KBM-7 (cell line): ENCODE measurements at regions not wholly inside any gene's neighbourhood (a gene's known extent, or its start where the extent isn't known, plus 50 kb on each side); places are given as distances from the start of the nearest gene placed in this dataset.

ENCODE experiments used
- DNase-seq: peaks from one replicate; pipeline ENCODE4 v3.0.0-alpha.2; 2015
- in situ Hi-C: fragments of 300-500 bp; cut with MboI; formaldehyde crosslinking; loops from 2 replicates; pipeline ENCODE4 v1.14.3; 2020; ENCODE audit warnings: low sequenced_read_pairs, low pct_unique_long_range_greater_than_20kb, mixed read lengths

DNA sequence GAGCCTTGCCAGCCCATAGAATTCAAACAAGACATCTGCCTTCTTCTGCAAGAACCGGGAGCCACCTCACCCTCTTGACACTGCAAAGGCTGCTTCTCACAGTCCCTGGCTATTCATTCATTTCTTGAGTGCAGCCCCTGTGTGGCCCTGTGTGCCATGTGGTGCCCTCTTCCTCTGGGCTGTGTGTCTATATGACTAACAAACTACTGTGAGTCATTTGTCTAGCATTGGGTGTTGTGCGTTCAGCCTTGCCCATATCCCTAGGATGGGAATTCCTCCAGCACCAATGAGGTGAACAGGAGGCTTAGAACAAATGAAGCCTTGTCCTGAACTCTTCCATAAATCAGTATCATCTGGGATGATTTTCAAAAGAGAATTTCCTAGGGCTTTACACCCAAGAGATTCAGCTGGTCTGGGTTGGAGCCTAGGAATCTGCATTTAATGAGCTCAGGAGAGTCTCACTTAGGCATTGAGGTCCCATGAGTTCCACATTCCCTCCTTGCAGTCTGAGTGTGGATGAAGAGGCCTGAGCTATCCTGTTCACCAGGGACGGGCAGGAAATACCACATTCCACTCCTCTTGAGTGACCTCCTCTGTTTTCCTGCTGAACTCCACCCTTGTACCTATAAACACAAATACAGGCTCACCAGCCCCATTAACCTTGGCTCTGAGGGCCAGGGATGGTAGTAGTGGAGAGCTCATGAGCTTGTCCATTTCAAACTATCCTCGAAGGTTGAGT lies 308.7 kb upstream of the N4BP1 start:
- DNase-seq = no peak
- in situ Hi-C loops = no loop called here

DNA sequence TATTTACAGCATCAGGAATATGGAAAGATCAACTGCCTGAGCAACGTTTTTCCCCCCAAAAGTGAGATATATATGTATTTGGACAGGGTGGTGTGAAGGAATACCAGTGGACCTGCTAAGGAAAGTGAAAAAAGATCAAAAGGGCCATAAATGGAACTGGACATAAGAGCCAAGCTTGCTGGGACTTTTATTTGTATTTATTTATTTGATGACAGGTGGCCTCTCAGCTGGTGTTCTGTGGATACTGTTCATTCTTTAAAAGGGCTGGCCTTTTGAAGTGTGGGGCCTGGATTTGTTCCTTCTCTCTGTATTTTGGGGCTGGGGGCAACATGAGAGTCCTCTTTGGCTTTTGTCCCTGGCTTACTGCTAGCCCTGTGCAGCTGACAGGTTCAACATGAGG lies 306.6 kb upstream of the N4BP1 start:
- in situ Hi-C loops = no loop called here
- no peak for DNase-seq

DNA sequence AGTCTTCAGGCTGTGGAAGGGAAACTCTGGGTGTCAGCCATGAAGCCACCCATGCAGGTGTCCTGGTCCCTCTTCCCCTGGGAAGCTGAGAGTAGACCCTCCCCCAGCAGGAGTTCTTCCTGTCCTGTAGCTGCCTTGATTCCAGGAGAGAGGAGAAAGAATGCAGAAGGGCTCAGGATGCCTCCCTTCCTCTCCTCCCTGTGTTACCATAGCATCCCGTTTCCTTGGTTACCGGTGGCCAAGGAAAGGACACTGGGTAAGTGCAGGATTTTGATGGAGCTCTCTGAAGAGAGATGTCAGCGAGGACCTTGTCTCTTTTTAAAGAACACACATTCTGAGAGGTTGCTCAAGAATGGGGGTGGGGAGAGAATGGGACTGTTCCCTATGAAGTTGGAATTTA lies 304.1 kb upstream of the N4BP1 start:
- in situ Hi-C loops = no loop called here
- DNase-seq = no peak

DNA sequence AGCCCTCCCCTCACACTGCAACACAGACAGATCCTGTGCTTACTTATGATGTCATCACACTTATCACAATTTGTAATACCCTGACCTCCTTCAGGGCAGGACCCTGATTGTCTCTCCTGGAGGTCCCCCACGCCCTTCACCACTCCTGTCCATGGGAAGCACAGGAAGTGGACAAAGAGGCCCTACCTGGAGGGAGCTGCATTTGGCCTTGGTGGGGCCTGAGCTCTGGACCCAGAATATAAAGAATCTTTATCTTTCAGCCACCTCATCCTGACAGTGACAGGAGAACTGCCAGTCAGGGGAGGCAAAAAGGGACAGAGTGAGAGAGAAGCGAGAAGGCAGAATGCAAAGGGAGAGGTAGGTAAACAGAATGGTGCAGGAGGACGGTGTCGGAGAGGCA lies 303.4 kb upstream of the N4BP1 start:
- in situ Hi-C loops = no loop called here
- no peak for DNase-seq

DNA sequence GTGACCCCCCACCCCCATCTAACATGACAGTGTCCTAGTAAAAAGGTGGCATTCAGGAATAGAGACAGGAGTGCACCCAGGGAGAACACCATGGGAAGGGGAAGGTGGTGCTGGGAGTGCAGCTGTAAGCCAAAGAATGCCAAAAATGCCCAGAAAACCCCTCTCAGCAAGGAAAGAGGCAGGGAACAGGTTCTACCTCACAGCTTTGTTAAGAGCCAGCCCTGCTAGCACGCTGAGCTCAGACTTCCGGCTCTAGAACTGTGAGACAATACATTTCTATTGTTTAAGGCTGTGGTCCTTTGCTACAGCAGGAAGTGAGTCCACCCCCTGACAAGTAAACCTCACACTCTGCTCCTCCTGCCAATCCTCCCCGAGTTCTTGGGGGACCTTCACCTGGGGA lies 302.4 kb upstream of the N4BP1 start:
- in situ Hi-C loops = no loop called here
- no peak for DNase-seq

DNA sequence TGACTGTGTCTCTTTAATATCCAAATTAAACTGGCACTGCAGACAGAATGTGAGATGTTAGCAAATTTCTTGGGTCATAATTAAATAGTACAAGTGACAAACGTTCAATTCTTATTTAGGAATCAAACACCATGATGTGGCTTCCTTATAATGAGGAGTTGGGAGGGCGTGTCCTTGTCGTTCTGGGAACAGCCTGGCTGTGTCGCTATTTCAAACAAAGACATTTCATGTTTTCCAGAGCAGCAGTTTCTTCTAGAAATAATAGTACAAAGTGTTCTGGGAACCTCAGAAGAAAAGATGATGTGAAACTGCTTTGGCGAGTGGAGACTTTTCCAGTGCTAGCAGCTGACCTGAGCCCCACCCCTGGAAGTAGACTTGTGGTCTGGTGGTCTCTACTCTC lies 301.7 kb upstream of the N4BP1 start:
- no peak for DNase-seq
- in situ Hi-C loops = no loop called here

DNA sequence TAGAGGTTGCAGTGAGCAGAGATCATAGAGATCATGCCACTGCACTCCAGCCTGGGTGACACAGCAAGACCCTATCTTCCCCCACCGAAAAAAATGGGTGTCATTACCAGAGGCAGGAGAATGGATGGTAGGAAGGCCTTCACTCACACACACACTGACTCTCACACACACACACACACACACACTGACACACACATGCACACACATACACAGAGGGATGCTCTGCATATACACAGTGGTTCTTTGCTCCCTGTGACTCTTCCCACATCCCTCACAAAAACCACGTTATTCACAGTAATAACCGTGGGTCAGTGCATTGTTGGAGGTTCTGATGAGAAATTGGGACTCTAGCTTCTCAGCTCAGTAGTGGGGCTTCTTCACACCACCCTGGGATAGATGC lies 300.2 kb upstream of the N4BP1 start:
- DNase-seq = no peak
- in situ Hi-C loops = no loop called here

DNA sequence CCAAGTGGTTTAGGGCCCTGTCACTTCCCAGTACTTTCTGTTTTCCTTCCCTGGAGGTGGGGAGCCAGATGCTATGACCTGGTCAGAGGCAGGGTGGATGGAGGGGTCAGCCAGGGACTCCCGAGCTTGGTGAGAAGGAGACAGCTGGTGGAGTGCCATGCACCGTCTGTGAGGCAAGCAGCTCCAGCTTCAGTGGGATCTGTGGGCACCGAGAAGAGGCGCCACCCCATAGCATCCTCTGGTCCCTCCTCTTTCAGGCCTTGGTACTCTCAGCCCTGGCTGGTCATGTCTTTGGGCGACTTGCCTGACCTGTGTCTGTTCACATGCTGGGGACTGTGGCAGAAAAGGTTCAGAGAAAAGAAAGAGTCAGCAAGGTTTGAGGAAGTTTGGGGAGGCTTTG lies 299.3 kb upstream of the N4BP1 start:
- in situ Hi-C loops = no loop called here
- no peak for DNase-seq

DNA sequence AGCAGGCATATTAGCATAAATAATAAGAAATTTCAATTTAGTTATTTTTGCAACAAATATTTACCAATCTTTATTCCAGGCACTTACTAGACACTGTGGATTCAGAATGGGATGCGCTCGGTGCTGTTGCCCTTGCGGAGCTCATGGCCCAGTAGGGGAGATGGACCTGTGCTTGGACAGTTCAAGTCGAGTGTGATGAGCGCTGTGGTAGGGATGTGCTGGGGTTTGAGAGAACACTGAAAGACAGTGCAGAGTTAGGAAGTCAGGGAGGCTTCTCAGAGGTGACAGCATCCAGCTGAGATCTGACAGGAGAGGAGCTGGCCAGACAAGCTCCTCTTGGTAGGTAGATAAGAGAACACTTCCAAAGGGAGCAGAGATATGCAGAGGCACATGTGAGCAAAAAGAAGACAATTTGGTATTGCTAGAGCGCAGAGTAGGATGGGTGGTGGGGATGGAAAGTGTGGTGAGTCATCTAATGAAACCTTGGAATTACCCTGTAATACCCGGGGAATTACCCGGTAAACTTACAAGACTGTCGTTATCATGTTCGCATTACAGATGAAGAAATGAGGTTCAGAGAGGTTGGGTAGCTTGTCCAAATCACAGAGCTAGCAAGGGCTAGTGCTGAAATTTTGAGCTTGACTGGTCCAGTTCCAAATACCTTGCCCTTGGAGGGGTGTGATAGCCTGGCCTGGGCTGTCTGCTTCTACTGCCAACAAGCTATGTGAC lies 298.1 kb upstream of the N4BP1 start:
- in situ Hi-C loops = no loop called here
- no peak for DNase-seq

DNA sequence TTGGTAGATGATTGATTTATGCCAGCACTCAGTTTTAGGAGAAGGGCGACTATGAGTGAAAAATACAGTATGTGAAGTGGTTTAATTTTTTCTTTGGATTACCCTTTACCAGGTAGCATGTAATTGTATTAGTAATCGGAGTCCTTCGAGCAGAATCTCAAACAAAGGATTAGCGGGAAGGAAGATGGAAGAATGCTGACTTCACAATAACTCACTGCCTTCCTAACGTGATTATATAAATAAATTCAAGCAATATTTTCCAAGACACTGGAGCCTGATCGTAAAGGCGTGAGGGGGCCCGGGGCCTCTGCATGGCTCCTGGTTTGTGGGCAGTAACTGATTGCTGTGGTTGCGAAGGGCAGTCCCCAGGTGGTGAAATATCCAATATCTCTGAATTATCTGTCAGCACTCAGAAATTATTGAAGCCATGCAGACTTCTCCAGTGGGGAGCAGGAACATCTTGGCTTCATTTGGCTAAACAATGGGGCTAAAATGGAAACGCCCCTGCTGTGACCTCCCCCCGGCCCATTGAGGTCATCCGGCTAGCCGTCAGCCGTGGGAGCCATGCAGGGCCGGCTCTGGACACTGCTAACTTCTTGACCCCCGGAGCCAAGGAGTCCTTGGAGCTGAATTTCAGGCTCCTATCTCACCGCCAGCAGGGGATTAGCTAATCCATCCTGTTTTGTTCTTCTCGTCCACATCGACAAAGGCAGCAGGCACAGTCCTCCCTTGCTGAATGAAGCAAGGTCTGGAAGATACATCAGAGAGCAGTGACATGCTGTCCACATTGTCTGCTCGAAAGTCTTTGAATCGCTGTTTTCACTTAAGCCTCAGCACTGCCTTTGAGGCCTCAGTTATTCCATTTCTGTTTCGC lies 295.9 kb upstream of the N4BP1 start:
- no peak for DNase-seq
- in situ Hi-C loops = no loop called here

DNA sequence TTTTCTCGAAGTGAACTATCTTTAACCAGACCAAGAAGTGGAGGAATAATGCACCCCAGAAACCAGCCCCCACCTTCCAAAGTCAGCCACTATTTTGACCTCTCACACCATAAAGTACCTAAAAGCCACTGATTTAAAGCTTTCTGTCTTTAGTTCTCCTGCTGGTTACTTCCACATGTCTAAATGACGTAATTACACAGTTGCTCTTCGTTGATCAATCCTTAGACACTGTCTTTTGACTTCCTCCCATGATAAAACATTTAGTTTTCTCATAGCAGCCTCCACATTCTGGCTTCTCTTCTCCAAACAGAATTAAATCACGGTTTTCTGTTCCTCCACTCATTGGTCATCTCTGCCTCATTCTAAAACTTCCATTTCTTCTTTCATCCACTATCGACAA lies 294.4 kb upstream of the N4BP1 start:
- in situ Hi-C loops = no loop called here
- no peak for DNase-seq

DNA sequence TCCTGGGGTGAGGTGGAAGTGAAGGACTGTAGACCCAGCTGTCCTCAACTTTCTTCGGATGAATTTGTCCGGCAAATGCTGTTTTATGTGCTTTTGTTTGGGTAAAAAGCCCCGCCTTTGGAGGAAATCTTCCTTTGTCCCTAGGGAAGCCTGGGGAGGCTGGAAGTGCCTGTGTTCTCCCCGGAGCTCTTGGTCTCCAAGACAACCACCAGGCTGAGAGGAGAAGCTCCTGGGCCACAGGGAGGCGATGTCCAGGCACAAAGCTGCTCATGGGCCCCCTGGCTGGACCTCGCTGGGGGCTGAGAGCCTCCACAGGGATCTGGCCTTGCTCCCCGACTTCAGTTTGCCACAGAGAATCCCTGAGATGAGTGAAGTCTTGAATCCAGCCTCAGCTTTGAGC lies 293.1 kb upstream of the N4BP1 start:
- in situ Hi-C loops = no loop called here
- no peak for DNase-seq

DNA sequence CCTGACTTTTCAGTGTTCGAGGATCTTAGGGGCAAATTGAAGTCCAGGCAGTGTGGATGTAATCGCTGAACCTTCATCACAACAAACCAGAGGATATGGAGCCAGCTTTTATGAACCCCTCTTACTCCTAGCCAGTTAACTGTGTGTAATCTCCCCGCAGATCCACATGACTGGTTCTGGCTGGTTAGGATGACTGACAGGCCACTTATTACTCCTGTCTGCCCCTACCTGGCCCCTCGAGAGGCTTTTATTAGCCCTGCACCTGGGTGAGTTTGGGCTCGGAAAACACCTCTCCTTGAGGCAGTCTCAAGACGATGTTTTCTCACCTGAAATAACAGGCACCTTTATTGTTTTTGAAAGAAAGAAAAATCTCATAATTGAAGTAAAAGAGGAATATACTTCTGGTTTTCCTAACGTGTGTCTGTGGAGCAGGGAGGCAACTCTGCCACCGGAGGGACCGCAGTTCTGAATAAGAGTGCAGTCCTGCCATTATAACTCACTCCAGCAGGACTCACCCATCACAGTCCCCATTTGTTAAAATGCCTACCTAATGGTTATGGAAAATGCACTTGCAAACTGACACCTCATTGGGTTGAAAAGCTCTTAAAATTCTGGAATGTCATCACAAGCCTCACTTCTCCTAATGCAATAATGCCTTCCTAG lies 291.9 kb upstream of the N4BP1 start:
- DNase-seq = no peak
- in situ Hi-C loops = no loop called here

DNA sequence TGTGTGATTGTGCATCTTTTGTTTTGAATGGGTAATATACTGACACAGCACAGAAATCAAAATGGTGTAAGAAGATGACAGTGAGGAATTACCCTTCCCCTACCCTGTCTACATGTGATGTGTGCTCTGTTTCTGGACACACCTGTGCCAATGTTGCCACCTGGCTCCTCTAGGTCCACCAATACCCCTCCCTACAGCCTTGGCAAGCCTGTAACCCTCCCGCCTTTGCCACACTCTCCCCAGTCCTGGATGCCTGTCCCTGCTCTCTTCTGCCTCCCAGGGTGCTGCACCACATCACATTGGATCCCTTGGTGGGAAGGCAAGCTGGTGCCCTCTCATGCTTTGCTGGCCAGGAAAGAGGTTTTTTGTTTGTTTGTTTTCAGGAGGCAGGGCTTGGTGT lies 289.5 kb upstream of the N4BP1 start:
- in situ Hi-C loops = no loop called here
- no peak for DNase-seq

DNA sequence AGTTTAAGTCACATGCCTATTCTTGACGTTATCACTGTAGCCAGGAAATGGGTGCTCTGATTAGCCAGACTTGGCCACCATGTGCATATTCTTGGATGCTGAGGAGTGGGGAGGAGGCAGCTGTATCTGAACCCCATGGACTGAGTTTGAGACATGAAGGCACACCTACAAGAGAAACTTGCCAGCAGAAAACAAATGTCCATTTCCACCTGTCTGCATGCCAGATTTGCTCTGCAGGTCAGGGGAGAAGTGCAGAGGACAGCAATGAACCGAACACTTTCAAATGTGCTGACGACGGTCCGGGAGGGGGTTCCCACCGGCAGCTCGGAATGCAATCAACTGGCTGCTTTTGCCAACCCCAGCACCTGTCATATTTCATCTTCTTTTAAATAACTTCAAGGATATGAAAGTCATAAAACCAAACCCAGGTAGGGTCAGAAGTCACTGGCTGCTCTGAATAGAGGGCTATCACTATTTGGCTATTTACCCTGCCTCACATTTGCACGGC lies 287.8 kb upstream of the N4BP1 start:
- no peak for DNase-seq
- in situ Hi-C loops = no loop called here

DNA sequence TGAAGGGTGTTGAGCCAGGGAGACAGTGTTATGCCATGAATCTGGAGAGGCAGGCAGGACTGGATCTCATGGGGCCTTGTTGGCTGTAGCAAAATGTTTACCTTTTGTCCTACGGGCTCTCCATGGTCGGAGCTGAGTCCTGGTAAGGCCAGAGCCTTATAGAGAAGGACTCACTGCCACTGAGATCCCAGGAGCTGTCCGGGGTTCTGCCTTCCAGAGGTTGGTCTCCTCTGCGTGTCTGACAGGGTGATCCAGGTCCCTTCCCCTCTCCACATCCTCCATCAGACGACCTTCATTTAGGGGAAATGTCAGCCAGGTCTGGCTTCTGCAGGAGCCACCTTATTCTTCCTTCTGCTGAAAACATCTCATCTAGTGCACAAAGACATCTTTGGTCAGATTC lies 285.2 kb upstream of the N4BP1 start:
- in situ Hi-C loops = no loop called here
- DNase-seq = no peak

DNA sequence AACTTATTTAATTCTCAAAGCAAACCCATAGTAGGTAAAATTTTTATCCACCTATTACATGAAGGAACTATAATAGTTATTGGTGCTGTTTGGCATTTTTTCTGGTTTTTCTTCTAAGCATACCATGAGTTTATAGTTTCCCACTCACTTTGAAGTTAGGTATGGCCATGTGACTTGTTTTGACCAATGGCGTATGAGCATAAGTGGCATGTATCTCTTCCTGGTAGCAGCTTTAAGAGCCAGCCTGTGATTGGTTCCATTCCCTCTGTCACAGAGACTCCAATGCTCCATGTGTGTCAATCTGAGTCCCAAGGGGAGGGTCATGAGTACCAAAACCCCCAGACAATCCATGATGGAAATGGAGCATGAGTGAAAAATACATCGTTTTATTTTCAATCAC lies 282.9 kb upstream of the N4BP1 start:
- in situ Hi-C loops = no loop called here
- no peak for DNase-seq

DNA sequence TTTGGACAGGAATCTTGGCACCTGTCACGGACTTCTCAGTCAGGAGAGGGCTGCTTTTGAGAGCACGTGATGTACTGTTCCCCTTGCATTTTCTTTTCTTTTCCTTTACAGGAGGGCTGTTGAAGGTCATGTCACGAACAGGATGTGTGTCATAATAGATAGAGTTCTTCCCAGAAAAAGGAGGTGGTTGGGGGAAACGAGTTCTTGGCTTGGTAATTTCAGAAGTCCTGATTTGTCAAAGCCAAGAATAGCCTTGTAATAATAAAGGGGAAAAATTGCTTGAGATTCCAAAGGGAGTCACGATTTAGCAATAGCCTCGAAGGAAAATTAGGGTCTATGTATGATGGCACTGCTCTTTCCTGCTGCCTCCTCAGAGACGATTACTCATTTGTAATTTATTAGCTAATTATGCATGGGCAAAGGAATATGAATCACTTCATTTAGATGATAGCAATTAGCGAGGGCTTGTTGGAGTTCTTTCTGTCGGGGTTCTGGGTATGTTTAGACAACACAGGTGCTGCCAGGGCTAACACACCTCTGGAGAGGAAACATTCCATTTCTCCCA lies 277.7 kb upstream of the N4BP1 start:
- in situ Hi-C loops = no loop called here
- DNase-seq = no peak

DNA sequence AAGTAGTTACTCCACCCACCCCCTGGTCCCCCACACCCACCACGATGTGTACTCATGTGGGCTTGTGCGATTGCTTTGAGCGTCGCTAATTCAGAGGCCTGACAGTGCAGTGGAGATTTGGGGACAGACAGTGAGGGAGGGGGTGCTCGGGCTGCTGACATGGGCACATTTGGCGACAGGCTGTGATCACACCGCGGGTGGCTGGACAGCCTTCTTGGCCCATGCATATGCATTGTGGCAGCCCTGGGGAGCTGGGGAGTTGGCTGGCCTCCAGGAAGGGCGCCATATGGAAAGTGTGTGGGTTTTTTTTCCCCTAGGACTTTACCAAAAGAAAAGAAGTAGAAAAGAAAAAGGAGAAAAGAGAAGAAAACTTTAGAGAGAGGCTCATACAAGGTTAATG lies 275.5 kb upstream of the N4BP1 start:
- DNase-seq = no peak
- in situ Hi-C loops = no loop called here
